ENCODE measurements at regions not wholly inside any gene's neighbourhood (a gene's known extent, or its start where the extent isn't known, plus 50 kb on each side); places are given as distances from the start of the nearest gene placed in this dataset.

- TF ChIP-seq ZNF138 (CRISPR knock-in tag; conservative IDR thresholded peaks at IDR 0.05) (no peak), NFYB (CRISPR knock-in tag; conservative IDR thresholded peaks at IDR 0.05; ENCODE audit: low read depth) (no peak), TEAD4 (CRISPR knock-in tag; IDR thresholded peaks at IDR 0.05) (no peak), IRF1 (CRISPR knock-in tag; IDR thresholded peaks at IDR 0.05) (no peak), FOXP1 (CRISPR knock-in tag; IDR thresholded peaks at IDR 0.05; ENCODE audit: borderline replicate concordance) (no peak)
- POLR2A ChIA-PET = no interaction called here
These were observed 141.2 kb downstream of the DHX15 start for GRCh38 chr4:24443200-24443599.

GRCh38 chr4:24440765-24441164 is 143.6 kb downstream of the DHX15 start:
- ChIA-PET CTCF (interaction anchor here (1.0 to 1.5 kb wide), 2 partner anchors 27 to 508 kb away, joined by 4 read pairs; no protein-coding TSS in a partner anchor), POLR2A (no interaction called here)
- Mint-ChIP-seq H3K9me3 (peaks cover 5% of the 10 kb centered on the region), H3K4me3 (no peak overlapping the region), H3K36me3 (no peaks in the 10 kb centered on the region), H3K27ac (no peak overlapping the region), H3K4me1 (peaks cover 12% of the 10 kb centered on the region), H3K27me3 (ENCODE audit: low read depth) (peaks cover 3% of the 10 kb centered on the region)
- TF ChIP-seq NR1H2 (CRISPR knock-in tag; IDR thresholded peaks at IDR 0.05) (no peak), SMAD4 (CRISPR knock-in tag; IDR thresholded peaks at IDR 0.05) (no peak), KAT7 (CRISPR knock-in tag; IDR thresholded peaks at IDR 0.05; ENCODE audit: borderline replicate concordance) (no peak), ZNF512 (CRISPR knock-in tag; IDR thresholded peaks at IDR 0.05; ENCODE audit: borderline replicate concordance) (no peak), NR2C2 (CRISPR knock-in tag; IDR thresholded peaks at IDR 0.05) (no peak), NFE2L1 (CRISPR knock-in tag; IDR thresholded peaks at IDR 0.05) (no peak), ARID4B (CRISPR knock-in tag; IDR thresholded peaks at IDR 0.05; ENCODE audit: borderline replicate concordance) (no peak), EMX1 (CRISPR knock-in tag; IDR thresholded peaks at IDR 0.05) (no peak), ZNF281 (CRISPR knock-in tag; IDR thresholded peaks at IDR 0.05) (no peak), SMAD3 (CRISPR knock-in tag; IDR thresholded peaks at IDR 0.05; ENCODE audit: borderline replicate concordance) (no peak), SP1 (CRISPR knock-in tag; conservative IDR thresholded peaks at IDR 0.05) (no peak), NFATC4 (CRISPR knock-in tag; IDR thresholded peaks at IDR 0.05) (no peak), GRHL2 (CRISPR knock-in tag; IDR thresholded peaks at IDR 0.05; ENCODE audit: insufficient replicate concordance, severe bottlenecking) (no peak), ZNF671 (CRISPR knock-in tag; IDR thresholded peaks at IDR 0.05) (no peak), ATF2 (CRISPR knock-in tag; IDR thresholded peaks at IDR 0.05; ENCODE audit: borderline replicate concordance, low read depth) (no peak), JUN (CRISPR knock-in tag; IDR thresholded peaks at IDR 0.05) (no peak), IRF1 (CRISPR knock-in tag; IDR thresholded peaks at IDR 0.05) (no peak)
- ATAC-seq = no peak
- DNase-seq (ENCODE audit: low spot score) = no peak

More at GRCh38 chr4:24443200-24443599, 141.2 kb downstream of the DHX15 start:
- peaks cover 12% of the 10 kb centered on the region for H3K4me1 Mint-ChIP-seq
- H3K9me3 Mint-ChIP-seq = peaks cover 5% of the 10 kb centered on the region
- no peak overlapping the region for H3K4me3 Mint-ChIP-seq
- peaks cover 3% of the 10 kb centered on the region for H3K27me3 Mint-ChIP-seq (ENCODE audit: low read depth)
- no peaks in the 10 kb centered on the region for H3K36me3 Mint-ChIP-seq
- DNase-seq (ENCODE audit: low spot score) (no peak), ATAC-seq (no peak)
- CTCF ChIA-PET = interaction anchor here (1.5 kb wide), 1 partner anchor 29 kb away, joined by 3 read pairs; no protein-coding TSS in a partner anchor
- no peak overlapping the region for H3K27ac Mint-ChIP-seq
